ENCODE measurements at regions not wholly inside any gene's neighbourhood (a gene's known extent, or its start where the extent isn't known, plus 50 kb on each side); places are given as distances from the start of the nearest gene placed in this dataset.
A peak's percentile ranks its signal among the peaks of the same experiment; 100 is the strongest.

DNA sequence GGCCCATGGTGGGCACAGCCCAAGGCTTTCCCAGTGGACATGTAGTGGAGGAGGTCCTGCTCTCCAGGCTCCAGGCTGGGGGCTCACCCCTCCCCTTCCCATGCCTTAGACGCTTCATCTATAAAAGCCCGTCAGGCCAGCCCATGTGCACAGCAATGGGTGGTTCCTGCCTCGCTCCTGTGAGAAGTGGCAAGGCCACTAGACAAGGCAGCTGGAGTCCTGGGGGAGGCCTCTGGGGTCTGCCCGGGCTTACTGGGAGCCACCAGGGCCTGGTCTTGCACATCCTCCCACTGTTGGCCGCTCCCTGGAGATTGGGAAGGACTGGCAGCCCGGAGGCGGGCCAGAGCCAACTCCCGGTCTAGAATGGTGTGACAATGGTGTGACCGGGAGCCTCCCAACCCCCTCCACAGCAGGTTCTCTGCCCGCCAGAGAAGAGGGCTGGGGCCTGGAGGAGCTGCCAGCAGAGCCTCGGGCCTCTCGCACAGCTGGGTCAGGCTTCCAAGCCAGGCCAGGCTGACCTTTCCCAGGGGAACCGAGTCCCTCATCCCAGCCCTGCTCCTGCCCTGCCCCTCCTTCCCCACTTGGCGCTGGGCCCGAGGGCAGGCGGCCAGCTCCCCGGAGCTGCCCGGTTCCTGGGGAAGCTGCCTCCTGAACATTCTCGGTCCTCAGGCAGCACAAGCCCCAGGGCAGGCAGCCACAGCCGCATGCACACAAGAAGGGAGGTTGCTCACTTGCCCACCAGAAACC is 97.9 kb downstream of the RFLNA start:
- H3K79me2 ChIP-seq (ENCODE audit: insufficient read depth, low read length), result no peaks in the 10 kb centered on the region
- H3K27ac ChIP-seq (ENCODE audit: low read length), result no peak overlapping the region
- H3K27me3 ChIP-seq (ENCODE audit: insufficient read depth, low read length, poor library complexity), result no peaks in the 10 kb centered on the region
- H3K4me3 ChIP-seq (ENCODE audit: low read depth in 1 of 2, low read length in 2 of 2), result no peak overlapping the region
- no peak overlapping the region for H3K9ac ChIP-seq (ENCODE audit: low read depth, low read length)
- no peak overlapping the region for H3K4me2 ChIP-seq (ENCODE audit: insufficient read depth, low read length)
- H3K4me1 ChIP-seq (ENCODE audit: insufficient read depth, low read length), result no peaks in the 10 kb centered on the region
- peaks cover 57% of the 10 kb centered on the region for H4K20me1 ChIP-seq (ENCODE audit: insufficient read depth, low read length)
- H2AFZ ChIP-seq (ENCODE audit: low read depth, low read length), result no peak overlapping the region
- TF ChIP-seq, protein P1, sequence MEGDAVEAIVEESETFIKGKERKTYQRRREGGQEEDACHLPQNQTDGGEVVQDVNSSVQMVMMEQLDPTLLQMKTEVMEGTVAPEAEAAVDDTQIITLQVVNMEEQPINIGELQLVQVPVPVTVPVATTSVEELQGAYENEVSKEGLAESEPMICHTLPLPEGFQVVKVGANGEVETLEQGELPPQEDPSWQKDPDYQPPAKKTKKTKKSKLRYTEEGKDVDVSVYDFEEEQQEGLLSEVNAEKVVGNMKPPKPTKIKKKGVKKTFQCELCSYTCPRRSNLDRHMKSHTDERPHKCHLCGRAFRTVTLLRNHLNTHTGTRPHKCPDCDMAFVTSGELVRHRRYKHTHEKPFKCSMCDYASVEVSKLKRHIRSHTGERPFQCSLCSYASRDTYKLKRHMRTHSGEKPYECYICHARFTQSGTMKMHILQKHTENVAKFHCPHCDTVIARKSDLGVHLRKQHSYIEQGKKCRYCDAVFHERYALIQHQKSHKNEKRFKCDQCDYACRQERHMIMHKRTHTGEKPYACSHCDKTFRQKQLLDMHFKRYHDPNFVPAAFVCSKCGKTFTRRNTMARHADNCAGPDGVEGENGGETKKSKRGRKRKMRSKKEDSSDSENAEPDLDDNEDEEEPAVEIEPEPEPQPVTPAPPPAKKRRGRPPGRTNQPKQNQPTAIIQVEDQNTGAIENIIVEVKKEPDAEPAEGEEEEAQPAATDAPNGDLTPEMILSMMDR (IDR thresholded peaks at IDR 0.05; ENCODE audit: borderline replicate concordance, extremely low read depth, low read length, poor library complexity, severe bottlenecking), result no peak
- no peak for TF ChIP-seq EZH2 (IDR thresholded peaks at IDR 0.05; ENCODE audit: borderline replicate concordance, low read depth, low read length, severe bottlenecking)
- H3K9me3 ChIP-seq (ENCODE audit: insufficient read depth, low read length, severe bottlenecking), result no peaks in the 10 kb centered on the region
- DNase-seq, result no peak
- ATAC-seq (ENCODE audit: insufficient read depth, low read depth), result no peak
- peaks cover 64% of the 10 kb centered on the region for H3K36me3 ChIP-seq (ENCODE audit: insufficient read depth, low read length)

DNA sequence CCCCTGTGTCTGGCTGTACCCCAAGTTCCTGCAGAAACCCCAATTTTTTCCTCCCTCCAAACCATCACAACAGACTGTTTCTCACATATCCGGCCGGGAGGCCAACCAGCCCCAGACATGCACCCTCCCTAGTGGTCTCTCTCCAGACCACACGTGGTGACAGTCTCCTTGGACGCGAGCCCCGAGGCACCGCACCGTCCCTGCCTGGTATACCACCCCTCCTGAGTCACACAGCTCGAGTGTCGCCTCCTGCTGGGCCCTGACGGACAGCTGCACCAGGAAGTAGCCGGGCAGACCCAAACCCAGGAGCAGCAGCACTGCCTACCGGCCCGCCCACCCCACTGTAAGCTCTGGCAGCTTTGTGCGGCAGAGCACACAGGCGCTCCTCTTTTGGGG is 97.4 kb downstream of the RFLNA start:
- Histone ChIP-seq H3K27ac (ENCODE audit: low read length) (no peak overlapping the region), H3K9me3 (ENCODE audit: insufficient read depth, low read length, severe bottlenecking) (no peaks in the 10 kb centered on the region), H3K27me3 (ENCODE audit: insufficient read depth, low read length, poor library complexity) (no peaks in the 10 kb centered on the region), H3K79me2 (ENCODE audit: insufficient read depth, low read length) (no peaks in the 10 kb centered on the region), H3K4me1 (ENCODE audit: insufficient read depth, low read length) (no peaks in the 10 kb centered on the region), H3K9ac (ENCODE audit: low read depth, low read length) (no peak overlapping the region), H3K36me3 (ENCODE audit: insufficient read depth, low read length) (peaks cover 58% of the 10 kb centered on the region), H2AFZ (ENCODE audit: low read depth, low read length) (no peak overlapping the region), H3K4me2 (ENCODE audit: insufficient read depth, low read length) (no peak overlapping the region), H4K20me1 (ENCODE audit: insufficient read depth, low read length) (peaks cover 51% of the 10 kb centered on the region), H3K4me3 (ENCODE audit: low read depth in 1 of 2, low read length in 2 of 2) (no peak overlapping the region)
- DNase-seq, result no peak
- no peak for TF ChIP-seq EZH2 (IDR thresholded peaks at IDR 0.05; ENCODE audit: borderline replicate concordance, low read depth, low read length, severe bottlenecking)
- TF ChIP-seq, protein P1 (IDR thresholded peaks at IDR 0.05; ENCODE audit: borderline replicate concordance, extremely low read depth, low read length, poor library complexity, severe bottlenecking), result peak; percentile 18
- peak; percentile 13; the same call in 1 of the 3 replicates for ATAC-seq (ENCODE audit: insufficient read depth, low read depth)

DNA sequence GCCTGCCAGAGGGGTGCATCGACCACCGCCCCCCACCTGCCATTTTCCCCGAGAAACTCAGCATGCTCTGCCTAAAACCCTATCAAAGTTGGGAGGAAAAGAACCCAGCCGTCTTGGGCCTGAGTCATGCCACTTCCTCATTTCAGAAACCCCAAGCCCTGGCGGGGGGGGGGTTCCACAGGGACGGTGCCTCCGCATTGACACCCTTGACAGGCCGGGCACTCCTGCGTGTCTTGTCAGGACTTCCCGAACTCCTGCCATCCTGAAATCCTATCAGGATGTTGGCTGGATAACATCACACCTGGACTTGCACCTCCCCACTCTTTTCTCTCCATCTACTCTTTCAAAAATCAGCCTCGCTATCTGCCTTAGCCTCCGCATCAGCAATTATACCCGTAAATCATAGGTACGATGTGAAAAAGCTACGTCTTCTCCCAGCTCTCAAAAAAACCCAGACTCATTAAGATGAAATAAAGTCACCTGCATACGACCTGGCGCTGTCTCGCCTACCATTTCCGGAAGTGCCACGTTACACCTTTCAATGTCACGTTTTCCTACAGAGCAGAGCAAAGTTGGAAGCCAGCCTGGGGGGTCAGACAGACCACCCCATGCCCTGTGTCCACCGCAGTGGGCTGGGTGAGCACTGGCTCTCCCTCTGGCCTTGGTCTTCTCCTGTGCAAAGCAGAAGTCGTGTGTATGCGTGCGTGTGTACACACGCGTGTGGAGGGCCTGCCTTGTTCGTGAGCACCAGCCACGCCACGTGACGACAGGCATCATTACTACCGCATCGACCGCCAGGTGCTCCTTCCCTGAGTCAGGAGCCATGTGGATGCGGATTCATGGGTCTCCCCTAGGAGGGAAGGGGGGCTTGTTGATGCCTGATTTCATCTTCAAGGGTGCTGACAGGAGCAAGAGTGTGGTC is 96.7 kb downstream of the RFLNA start:
- ATAC-seq (ENCODE audit: insufficient read depth, low read depth), result no peak
- H3K9me3 ChIP-seq (ENCODE audit: insufficient read depth, low read length, severe bottlenecking), result no peaks in the 10 kb centered on the region
- H3K4me1 ChIP-seq (ENCODE audit: insufficient read depth, low read length), result no peaks in the 10 kb centered on the region
- H3K4me3 ChIP-seq (ENCODE audit: low read depth in 1 of 2, low read length in 2 of 2), result no peak overlapping the region
- H3K27ac ChIP-seq (ENCODE audit: low read length), result no peak overlapping the region
- no peak overlapping the region for H2AFZ ChIP-seq (ENCODE audit: low read depth, low read length)
- peaks cover 49% of the 10 kb centered on the region for H4K20me1 ChIP-seq (ENCODE audit: insufficient read depth, low read length)
- H3K4me2 ChIP-seq (ENCODE audit: insufficient read depth, low read length), result no peak overlapping the region
- H3K79me2 ChIP-seq (ENCODE audit: insufficient read depth, low read length), result no peaks in the 10 kb centered on the region
- no peaks in the 10 kb centered on the region for H3K27me3 ChIP-seq (ENCODE audit: insufficient read depth, low read length, poor library complexity)
- DNase-seq, result no peak
- H3K9ac ChIP-seq (ENCODE audit: low read depth, low read length), result no peak overlapping the region
- no peak for TF ChIP-seq EZH2 (IDR thresholded peaks at IDR 0.05; ENCODE audit: borderline replicate concordance, low read depth, low read length, severe bottlenecking)
- TF ChIP-seq, protein P1 (IDR thresholded peaks at IDR 0.05; ENCODE audit: borderline replicate concordance, extremely low read depth, low read length, poor library complexity, severe bottlenecking), result no peak
- H3K36me3 ChIP-seq (ENCODE audit: insufficient read depth, low read length), result peaks cover 54% of the 10 kb centered on the region
